IMR-90 (cell line): ENCODE measurements at regions not wholly inside any gene's neighbourhood (a gene's known extent, or its start where the extent isn't known, plus 50 kb on each side); places are given as distances from the start of the nearest gene placed in this dataset.

ENCODE experiments used
- CEBPB ChIP-seq: IDR thresholded peaks from 2 replicates; pipeline ENCODE4 v1.6.1; 2012; ENCODE audit warnings: low read depth, low read length, improper control_type of control experiment
- POLR2A ChIP-seq: IDR thresholded peaks from 2 replicates; pipeline ENCODE4 v1.6.1; 2012; ENCODE audit warnings: mild to moderate bottlenecking, low read depth, low read length
- RAD21 ChIP-seq: IDR thresholded peaks from 2 replicates; pipeline ENCODE4 v1.6.1; 2012; ENCODE audit warnings: low read length, improper control_type of control experiment
- RCOR1 ChIP-seq: IDR thresholded peaks from 2 replicates; pipeline ENCODE4 v1.6.1; 2012; ENCODE audit warnings: mild to moderate bottlenecking, low read length, improper control_type of control experiment; ENCODE audit not compliant: insufficient replicate concordance
- SMC3 ChIP-seq: fragments of 150-350 bp; IDR thresholded peaks from 2 replicates; pipeline ENCODE4 v1.6.1; 2016; ENCODE audit warnings: low read depth, mild to moderate bottlenecking, antibody characterized with exemption, low read length, moderate library complexity
- TF ChIP-seq, protein P1 (sequence below): conservative IDR thresholded peaks from 2 replicates; pipeline ENCODE4 v1.5.1; 2012; ENCODE audit warnings: mild to moderate bottlenecking, low read depth, low read length, improper control_type of control experiment

DNA sequence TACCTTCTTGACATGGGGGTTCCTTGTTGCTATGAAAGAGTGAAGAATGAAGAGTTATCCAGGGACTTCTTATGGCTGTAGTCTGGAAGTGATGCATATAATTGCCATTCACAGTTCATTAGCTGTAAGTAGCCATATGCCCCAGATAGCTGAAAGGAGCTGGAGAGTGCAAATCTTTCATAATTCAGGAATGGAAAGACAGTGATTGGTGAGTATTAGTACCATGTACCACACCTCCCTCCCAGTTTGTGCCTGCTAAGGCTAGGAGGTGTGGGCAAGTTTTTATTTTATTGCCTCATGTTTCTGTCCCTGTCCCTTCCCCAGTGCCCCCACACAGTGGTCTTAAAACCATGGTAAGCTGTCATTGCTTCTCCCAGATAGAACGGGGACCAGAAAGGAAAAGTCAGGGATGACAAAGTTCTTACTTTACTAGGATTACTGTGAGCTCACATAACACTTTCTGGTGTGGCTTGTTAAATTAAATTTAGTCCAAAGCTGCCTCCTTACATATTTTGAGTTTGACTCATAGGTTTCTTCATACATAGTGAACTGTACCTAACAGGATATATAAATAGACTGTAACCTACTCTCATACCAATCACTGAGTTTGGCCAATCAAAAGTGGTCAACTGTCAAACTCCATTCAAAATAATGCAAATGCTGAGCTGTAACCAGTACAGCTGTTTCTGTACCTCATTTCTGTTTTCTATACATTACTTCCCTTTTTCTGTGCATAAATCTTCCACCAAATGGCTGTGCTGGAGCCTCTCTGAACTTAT is 119.4 kb downstream of the RFPL4B start:
- TF ChIP-seq, protein P1, sequence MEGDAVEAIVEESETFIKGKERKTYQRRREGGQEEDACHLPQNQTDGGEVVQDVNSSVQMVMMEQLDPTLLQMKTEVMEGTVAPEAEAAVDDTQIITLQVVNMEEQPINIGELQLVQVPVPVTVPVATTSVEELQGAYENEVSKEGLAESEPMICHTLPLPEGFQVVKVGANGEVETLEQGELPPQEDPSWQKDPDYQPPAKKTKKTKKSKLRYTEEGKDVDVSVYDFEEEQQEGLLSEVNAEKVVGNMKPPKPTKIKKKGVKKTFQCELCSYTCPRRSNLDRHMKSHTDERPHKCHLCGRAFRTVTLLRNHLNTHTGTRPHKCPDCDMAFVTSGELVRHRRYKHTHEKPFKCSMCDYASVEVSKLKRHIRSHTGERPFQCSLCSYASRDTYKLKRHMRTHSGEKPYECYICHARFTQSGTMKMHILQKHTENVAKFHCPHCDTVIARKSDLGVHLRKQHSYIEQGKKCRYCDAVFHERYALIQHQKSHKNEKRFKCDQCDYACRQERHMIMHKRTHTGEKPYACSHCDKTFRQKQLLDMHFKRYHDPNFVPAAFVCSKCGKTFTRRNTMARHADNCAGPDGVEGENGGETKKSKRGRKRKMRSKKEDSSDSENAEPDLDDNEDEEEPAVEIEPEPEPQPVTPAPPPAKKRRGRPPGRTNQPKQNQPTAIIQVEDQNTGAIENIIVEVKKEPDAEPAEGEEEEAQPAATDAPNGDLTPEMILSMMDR: no peak
- TF ChIP-seq POLR2A: no peak
- no peak for TF ChIP-seq CEBPB
- TF ChIP-seq SMC3: no peak
- no peak for TF ChIP-seq RCOR1
- no peak for TF ChIP-seq RAD21
